K562 (cell line): ENCODE measurements at regions not wholly inside any gene's neighbourhood (a gene's known extent, or its start where the extent isn't known, plus 50 kb on each side); places are given as distances from the start of the nearest gene placed in this dataset.

Source experiments
- CBX5 ChIP-seq: IDR thresholded peaks from 2 replicates; pipeline ENCODE4 v1.6.1; 2014; ENCODE audit warnings: low read depth, borderline replicate concordance
- DPF2 ChIP-seq: fragments of 450-650 bp; IDR thresholded peaks from 2 replicates; pipeline ENCODE4 v1.6.1; 2016
- EP300 ChIP-seq: IDR thresholded peaks from 2 replicates; pipeline ENCODE4 v1.6.1; 2012; ENCODE audit warnings: low read length, improper control_type of control experiment
- FOXJ3 ChIP-seq: sonication (generic); formaldehyde crosslinking; IDR thresholded peaks from 2 replicates; pipeline ENCODE4 v1.4.0; 2020; ENCODE audit warnings: mild to moderate bottlenecking, missing genetic modification reagents
- JUND ChIP-seq, 2 experiments: IDR thresholded peaks; 2 replicates in 1 of 2; 3 replicates in 1 of 2; pipeline ENCODE4 v1.6.1; 2011; ENCODE audit warnings: borderline replicate concordance in 2 of 2, low read depth in 2 of 2, low read length in 2 of 2, improper control_type of control experiment in 1 of 2, missing biosample characterization in 1 of 2, missing genetic modification characterization in 1 of 2, missing genetic modification reagents in 1 of 2
- MTA2 ChIP-seq: fragments of 450-650 bp; IDR thresholded peaks from 2 replicates; pipeline ENCODE4 v1.6.1; 2016; ENCODE audit warnings: low read depth
- ZBTB33 ChIP-seq: sonication (generic); formaldehyde crosslinking; IDR thresholded peaks from 2 replicates; pipeline ENCODE4 v1.8.1; 2023; ENCODE audit warnings: mild to moderate bottlenecking, missing genetic modification reagents

DNA sequence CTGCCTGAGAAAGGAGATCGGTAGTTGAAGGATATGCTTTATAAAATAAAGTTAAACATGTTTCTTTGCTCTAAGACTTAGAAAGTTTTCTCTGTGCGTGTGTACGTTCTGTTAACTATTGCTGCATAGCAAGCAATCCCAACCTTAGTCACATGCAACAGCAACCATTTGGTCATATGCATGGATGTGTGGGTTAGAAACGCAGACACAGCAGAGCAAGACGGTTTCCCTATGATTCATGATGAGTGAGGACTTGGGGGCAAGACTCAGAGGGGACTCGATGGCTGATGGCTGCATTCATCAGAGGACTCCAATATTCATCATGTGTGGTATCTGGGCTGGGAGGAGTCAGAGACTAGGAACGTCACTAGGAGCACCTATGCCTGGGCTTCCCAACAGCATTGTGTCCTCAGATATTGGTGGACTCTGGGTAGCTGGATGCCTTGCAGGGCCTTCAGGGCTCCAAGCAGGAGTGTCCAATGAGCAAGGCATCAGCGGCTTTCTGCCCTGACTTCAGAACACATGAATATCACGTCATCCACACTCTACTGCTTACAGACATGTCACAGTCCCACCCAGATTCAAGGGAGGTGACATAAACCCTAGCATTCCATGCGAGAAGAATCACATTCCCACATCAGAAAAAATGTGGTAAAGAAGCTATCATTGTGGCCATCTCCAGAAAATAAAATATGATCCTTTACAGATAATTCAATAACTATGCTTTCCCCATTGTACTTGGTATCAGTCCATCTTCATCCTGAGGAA lies 731.2 kb downstream of the TNS3 start:
- no peak for TF ChIP-seq MTA2
- TF ChIP-seq EP300 = no peak
- no peak for TF ChIP-seq ZBTB33 (CRISPR knock-in tag)
- TF ChIP-seq JUND (IDR thresholded peaks at IDR 0.05; ENCODE audit: borderline replicate concordance, low read depth, low read length) = no peak
- TF ChIP-seq JUND (tag; IDR thresholded peaks at IDR 0.05; ENCODE audit: borderline replicate concordance, low read depth, low read length) = no peak
- TF ChIP-seq FOXJ3 = no peak
- TF ChIP-seq CBX5 = no peak
- TF ChIP-seq DPF2 = no peak
